ENCODE measurements at regions not wholly inside any gene's neighbourhood (a gene's known extent, or its start where the extent isn't known, plus 50 kb on each side); places are given as distances from the start of the nearest gene placed in this dataset.

- no peak for TF ChIP-seq CTCF (IDR thresholded peaks at IDR 0.05)
- no peak for TF ChIP-seq POLR2A (IDR thresholded peaks at IDR 0.05)
Measured at GRCh38 chr18:1133541-1133940, 228.9 kb downstream of the ADCYAP1 start.

All from right lobe of liver (tissue), 4 donors.